CD4-positive, CD25-positive, alpha-beta regulatory T cell (primary cell): ENCODE measurements at regions not wholly inside any gene's neighbourhood (a gene's known extent, or its start where the extent isn't known, plus 50 kb on each side); places are given as distances from the start of the nearest gene placed in this dataset.

Source experiments
- ATAC-seq, 2 donors: fragments of 150-1000 bp; cut with Tn5 transposase; one replicate each; pipeline ENCODE4 v1.10.0; 2021; ENCODE audit warnings: low read depth in 2 of 2, moderate number of reproducible peaks in 2 of 2, moderate library complexity in 1 of 2
- DNase-seq, 3 donors: peaks; one replicate each; pipeline versions ENCODE4 v3.0.0 to v3.0.0-alpha.2; 2012 to 2022; ENCODE audit warnings: mixed read lengths in 1 of 3
- H3K27ac ChIP-seq: one replicate; pipeline ENCODE4 v1.7.0; 2013; ENCODE audit warnings: mild to moderate bottlenecking, low read length; ENCODE audit not compliant: insufficient read depth, poor library complexity, severe bottlenecking
- H3K27me3 ChIP-seq: one replicate; pipeline ENCODE4 v1.7.0; 2013; ENCODE audit warnings: low read length; ENCODE audit not compliant: control insufficient read depth, insufficient read depth
- H3K36me3 ChIP-seq: one replicate; pipeline ENCODE4 v1.7.0; 2013; ENCODE audit warnings: mild to moderate bottlenecking, low read length, moderate library complexity; ENCODE audit not compliant: control insufficient read depth, insufficient read depth
- H3K4me1 ChIP-seq: 2 replicates; pipeline ENCODE4 v1.7.0; 2013; ENCODE audit warnings: mild to moderate bottlenecking, low read length; ENCODE audit not compliant: insufficient read depth, control insufficient read depth, poor library complexity, severe bottlenecking
- H3K4me3 ChIP-seq: one replicate; pipeline ENCODE4 v1.7.0; 2013; ENCODE audit warnings: low read depth, mild to moderate bottlenecking, low read length, moderate library complexity
- H3K9me3 ChIP-seq, 2 experiments: 1 replicate in 1 of 2; 2 replicates in 1 of 2; pipeline ENCODE4 v1.7.0; 2013; ENCODE audit warnings: low read length in 2 of 2, mild to moderate bottlenecking in 1 of 2, moderate library complexity in 1 of 2; ENCODE audit not compliant: control insufficient read depth in 2 of 2
- H3K27ac Mint-ChIP-seq, 3 donors: one replicate each; pipeline ENCODE4 v1.8.0; 2020 to 2022; ENCODE audit warnings: mild to moderate bottlenecking in 3 of 3, mixed read lengths in 3 of 3, moderate library complexity in 2 of 3
- H3K27me3 Mint-ChIP-seq: one replicate; pipeline ENCODE4 v1.8.0; 2022; ENCODE audit warnings: mild to moderate bottlenecking, mixed read lengths
- H3K36me3 Mint-ChIP-seq: one replicate; pipeline ENCODE4 v1.8.0; 2020; ENCODE audit warnings: mixed read lengths
- H3K4me1 Mint-ChIP-seq, 4 donors: one replicate each; pipeline ENCODE4 v1.8.0; 2020 to 2022; ENCODE audit warnings: mixed read lengths in 4 of 4, mild to moderate bottlenecking in 1 of 4
- H3K4me3 Mint-ChIP-seq, 4 donors: one replicate each; pipeline ENCODE4 v1.8.0; 2020 to 2022; ENCODE audit warnings: mild to moderate bottlenecking in 4 of 4, mixed read lengths in 4 of 4, moderate library complexity in 3 of 4
- H3K9me3 Mint-ChIP-seq, 7 donors: one replicate each; pipeline ENCODE4 v1.8.0; 2020 to 2022; ENCODE audit warnings: mixed read lengths in 7 of 7, mild to moderate bottlenecking in 3 of 7, moderate library complexity in 2 of 7

- Mint-ChIP-seq H3K36me3 (no peaks in the 10 kb centered on the region), H3K27ac (peak overlapping the region in 2 of 3 donors; percentile 49 to 61), H3K27me3 (no peaks in the 10 kb centered on the region), H3K9me3 (no peaks in the 10 kb centered on the region), H3K4me1 (peaks cover 20 to 59% (median 47%) of the 10 kb centered on the region in 4 donors), H3K4me3 (peak overlapping the region in 2 of 4 donors; percentile 16 to 18)
- ATAC-seq (no peak), DNase-seq (no peak)
- Histone ChIP-seq H3K9me3 (no peaks in the 10 kb centered on the region), H3K36me3 (no peaks in the 10 kb centered on the region), H3K27me3 (no peaks in the 10 kb centered on the region), H3K4me1 (peaks cover 46% of the 10 kb centered on the region), H3K27ac (no peak overlapping the region), H3K4me3 (no peak overlapping the region)
Measured at GRCh38 chr9:89738137-89738932, 133.5 kb downstream of the GADD45G start.

- no peak for ATAC-seq
Measured at GRCh38 chr9:89739511-89739910, 134.7 kb downstream of the GADD45G start.

GRCh38 chr9:89739916-89740315 lies 135.1 kb downstream of the GADD45G start:
- peaks cover 62% of the 10 kb centered on the region for H3K4me1 ChIP-seq
- H3K27me3 Mint-ChIP-seq = no peaks in the 10 kb centered on the region
- H3K4me1 Mint-ChIP-seq = peaks cover 20 to 73% (median 56%) of the 10 kb centered on the region in 4 donors
- H3K4me3 Mint-ChIP-seq = peak overlapping the region; percentile 26 to 90 (median 84)
- no peaks in the 10 kb centered on the region for H3K36me3 Mint-ChIP-seq
- H3K4me3 ChIP-seq = peak overlapping the region; percentile 51
- no peak overlapping the region for H3K27ac ChIP-seq
- H3K27me3 ChIP-seq = no peaks in the 10 kb centered on the region
- no peaks in the 10 kb centered on the region for H3K9me3 ChIP-seq
- DNase-seq (no peak), ATAC-seq (no peak)
- no peaks in the 10 kb centered on the region for H3K9me3 Mint-ChIP-seq
- H3K36me3 ChIP-seq = no peaks in the 10 kb centered on the region
- peak overlapping the region in 2 of 3 donors; percentile 51 to 79 for H3K27ac Mint-ChIP-seq

More at GRCh38 chr9:89739511-89739910, 134.7 kb downstream of the GADD45G start:
- H3K4me1 ChIP-seq = peaks cover 58% of the 10 kb centered on the region
- peaks cover 20 to 69% (median 54%) of the 10 kb centered on the region in 4 donors for H3K4me1 Mint-ChIP-seq
- DNase-seq = peak in 1 of 3 donors; percentile 55
- H3K27ac Mint-ChIP-seq = peak overlapping the region in 2 of 3 donors; percentile 4 to 79
- H3K36me3 Mint-ChIP-seq = no peaks in the 10 kb centered on the region
- H3K4me3 Mint-ChIP-seq = peak overlapping the region in 3 of 4 donors; percentile 12 to 89 (median 78)
- H3K27me3 ChIP-seq = no peaks in the 10 kb centered on the region
- H3K9me3 ChIP-seq = no peaks in the 10 kb centered on the region
- no peak overlapping the region for H3K27ac ChIP-seq
- no peaks in the 10 kb centered on the region for H3K27me3 Mint-ChIP-seq
- H3K36me3 ChIP-seq = no peaks in the 10 kb centered on the region
- H3K4me3 ChIP-seq = peak overlapping the region; percentile 26
- H3K9me3 Mint-ChIP-seq = no peaks in the 10 kb centered on the region

GRCh38 chr9:89740722-89741121 lies 135.9 kb downstream of the GADD45G start:
- Mint-ChIP-seq H3K27ac (peak overlapping the region; percentile 51 to 90 (median 75)), H3K4me3 (peak overlapping the region; percentile 69 to 90 (median 84)), H3K36me3 (no peaks in the 10 kb centered on the region), H3K9me3 (no peaks in the 10 kb centered on the region), H3K4me1 (peaks cover 20 to 78% (median 56%) of the 10 kb centered on the region in 4 donors), H3K27me3 (no peaks in the 10 kb centered on the region)
- Histone ChIP-seq H3K4me1 (peaks cover 64% of the 10 kb centered on the region), H3K27ac (peak overlapping the region; percentile 15), H3K9me3 (no peaks in the 10 kb centered on the region), H3K36me3 (no peaks in the 10 kb centered on the region), H3K4me3 (peak overlapping the region; percentile 51), H3K27me3 (no peaks in the 10 kb centered on the region)
- peak in 2 of 3 donors; percentile 29 to 74 for DNase-seq
- ATAC-seq = peak; percentile 54 to 56

DNA sequence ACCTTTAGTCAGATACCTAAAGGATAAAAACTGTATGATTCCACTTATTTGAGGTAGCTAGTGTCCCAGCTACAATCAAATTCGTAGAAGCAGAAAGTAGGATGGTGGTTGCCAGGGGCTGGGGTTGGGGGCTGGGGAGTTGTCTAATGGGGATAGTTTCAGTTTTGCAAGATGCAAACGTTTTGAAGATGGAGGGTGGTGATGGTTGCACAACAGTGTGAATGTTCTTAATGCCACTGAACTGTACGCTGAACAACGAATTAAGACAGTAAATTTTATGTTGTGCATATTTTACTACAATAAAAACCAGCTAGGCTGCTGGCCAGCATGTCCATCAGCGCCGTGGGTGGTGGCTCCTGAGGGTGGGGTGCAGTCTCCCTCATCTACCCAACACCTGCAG lies 137.8 kb downstream of the GADD45G start:
- peak overlapping the region in 3 of 4 donors; percentile 64 to 77 (median 65) for H3K4me3 Mint-ChIP-seq
- ATAC-seq = no peak
- no peaks in the 10 kb centered on the region for H3K9me3 Mint-ChIP-seq
- Histone ChIP-seq H3K4me1 (peaks cover 64% of the 10 kb centered on the region), H3K9me3 (no peaks in the 10 kb centered on the region), H3K27me3 (no peaks in the 10 kb centered on the region), H3K4me3 (peak overlapping the region; percentile 44), H3K27ac (peak overlapping the region; percentile 75), H3K36me3 (no peaks in the 10 kb centered on the region)
- H3K27ac Mint-ChIP-seq = peak overlapping the region; percentile 63 to 94 (median 76)
- DNase-seq = peak in 1 of 3 donors; percentile 36
- H3K4me1 Mint-ChIP-seq = peaks cover 20 to 89% (median 58%) of the 10 kb centered on the region in 4 donors
- no peaks in the 10 kb centered on the region for H3K36me3 Mint-ChIP-seq
- H3K27me3 Mint-ChIP-seq = no peaks in the 10 kb centered on the region

GRCh38 chr9:89743216-89743572 lies 138.4 kb downstream of the GADD45G start:
- Histone ChIP-seq H3K27ac (peak overlapping the region; percentile 75), H3K36me3 (no peaks in the 10 kb centered on the region), H3K4me3 (peak overlapping the region; percentile 59), H3K4me1 (peaks cover 64% of the 10 kb centered on the region), H3K27me3 (no peaks in the 10 kb centered on the region), H3K9me3 (no peaks in the 10 kb centered on the region)
- Mint-ChIP-seq H3K36me3 (no peaks in the 10 kb centered on the region), H3K4me1 (peaks cover 20 to 90% (median 58%) of the 10 kb centered on the region in 4 donors), H3K27me3 (no peaks in the 10 kb centered on the region), H3K4me3 (peak overlapping the region; percentile 45 to 77 (median 64)), H3K9me3 (no peaks in the 10 kb centered on the region), H3K27ac (peak overlapping the region; percentile 63 to 94 (median 76))
- ATAC-seq = peak; percentile 29 to 35
- no peak for DNase-seq

- peaks cover 64% of the 10 kb centered on the region for H3K4me1 ChIP-seq
- DNase-seq (peak in 2 of 3 donors; percentile 57 to 92), ATAC-seq (peak; percentile 73 to 79)
- peak overlapping the region; percentile 45 to 77 (median 69) for H3K4me3 Mint-ChIP-seq
- no peaks in the 10 kb centered on the region for H3K36me3 ChIP-seq
- no peaks in the 10 kb centered on the region for H3K27me3 Mint-ChIP-seq
- H3K27ac ChIP-seq = peak overlapping the region; percentile 75
- H3K27me3 ChIP-seq = no peaks in the 10 kb centered on the region
- no peaks in the 10 kb centered on the region for H3K9me3 ChIP-seq
- H3K4me3 ChIP-seq = peak overlapping the region; percentile 59
- H3K9me3 Mint-ChIP-seq = peaks cover 0 to 1% (median 0%) of the 10 kb centered on the region in 7 donors
- H3K27ac Mint-ChIP-seq = peak overlapping the region; percentile 63 to 94 (median 76)
- H3K36me3 Mint-ChIP-seq = no peaks in the 10 kb centered on the region
- peaks cover 20 to 90% (median 57%) of the 10 kb centered on the region in 4 donors for H3K4me1 Mint-ChIP-seq
Measured at GRCh38 chr9:89743573-89744254, 138.9 kb downstream of the GADD45G start.
